H1 (cell line): ENCODE measurements at regions not wholly inside any gene's neighbourhood (a gene's known extent, or its start where the extent isn't known, plus 50 kb on each side); places are given as distances from the start of the nearest gene placed in this dataset.

Experiments used
- CTBP2 ChIP-seq: IDR thresholded peaks from 2 replicates; pipeline ENCODE4 v1.7.0; 2011; ENCODE audit warnings: borderline replicate concordance, mild to moderate bottlenecking, moderate library complexity, mixed read lengths, low read length; ENCODE audit not compliant: insufficient read depth, insufficient read length

DNA sequence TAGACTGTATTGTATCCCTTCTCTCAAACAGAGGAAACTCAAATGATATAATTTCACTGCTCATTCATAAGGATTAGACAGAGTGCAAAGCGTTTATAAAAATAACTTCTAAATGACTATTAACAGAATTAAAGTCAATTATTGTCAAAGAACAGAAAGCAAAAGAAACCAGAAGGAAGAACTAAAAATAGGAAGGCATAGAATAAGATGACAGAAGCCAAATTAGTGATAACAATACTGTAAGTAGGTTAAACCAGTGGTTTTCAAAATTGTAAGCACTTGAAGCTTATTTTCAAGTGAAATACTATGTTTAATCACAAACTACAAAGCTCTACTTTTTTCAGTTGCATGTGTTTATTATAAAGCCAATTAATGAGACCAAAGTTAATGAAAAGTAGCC lies 305.2 kb downstream of the PPP1R2C start (continued):
- no peak for TF ChIP-seq CTBP2
